NCI-H146 treated with DMSO at 0.1 percent for 48 hours (cell line): ENCODE measurements at regions not wholly inside any gene's neighbourhood (a gene's known extent, or its start where the extent isn't known, plus 50 kb on each side); places are given as distances from the start of the nearest gene placed in this dataset.

Experiments used
- DNase-seq: peaks from one replicate; lab custom pipeline; 2025; ENCODE audit not compliant: unreplicated experiment; lab: John Stamatoyannopoulos, UW

DNA sequence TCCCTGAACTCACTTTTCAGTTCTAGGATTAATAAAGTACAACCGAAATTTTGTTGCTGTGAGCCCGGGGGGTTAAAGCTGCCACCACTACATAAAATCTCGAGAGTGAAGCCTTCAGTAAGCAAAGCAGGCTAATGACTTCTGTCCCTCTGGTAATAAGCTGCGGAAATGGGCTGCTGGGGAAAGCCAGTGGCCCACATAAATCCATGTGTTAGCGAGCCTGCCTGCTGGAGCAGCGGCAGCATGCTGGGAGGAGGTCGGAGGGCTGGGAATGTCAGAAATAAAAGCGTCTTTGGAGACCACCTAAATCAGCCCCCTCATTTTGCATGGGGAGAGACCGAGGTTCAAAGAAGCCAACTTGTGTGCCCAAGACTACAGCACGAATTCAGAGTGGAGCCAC is 371.7 kb downstream of the TNS1 start:
- DNase-seq = no peak

- no peak for DNase-seq
Measured at GRCh38 chr2:217629347-217629746, 373.4 kb downstream of the TNS1 start.

DNA sequence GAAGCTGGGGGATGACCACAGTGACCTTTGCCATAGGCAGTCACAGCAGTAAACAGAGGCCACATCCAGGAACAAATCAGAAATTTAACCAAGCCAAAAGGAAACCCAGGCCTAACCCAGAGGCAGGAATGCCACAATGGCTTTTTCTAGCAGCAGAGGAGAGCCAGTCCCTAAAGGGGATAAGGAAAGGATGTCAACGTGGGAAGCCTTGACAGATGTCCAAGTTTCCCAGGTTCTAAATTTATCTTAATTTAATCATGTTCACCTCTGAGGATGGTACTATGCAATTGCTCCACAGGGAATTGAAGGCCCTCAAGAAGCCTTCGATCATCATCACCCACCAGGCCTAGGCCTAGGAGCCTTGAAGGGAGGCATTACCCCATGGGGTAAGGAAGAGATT is 374.7 kb downstream of the TNS1 start:
- DNase-seq = no peak

DNA sequence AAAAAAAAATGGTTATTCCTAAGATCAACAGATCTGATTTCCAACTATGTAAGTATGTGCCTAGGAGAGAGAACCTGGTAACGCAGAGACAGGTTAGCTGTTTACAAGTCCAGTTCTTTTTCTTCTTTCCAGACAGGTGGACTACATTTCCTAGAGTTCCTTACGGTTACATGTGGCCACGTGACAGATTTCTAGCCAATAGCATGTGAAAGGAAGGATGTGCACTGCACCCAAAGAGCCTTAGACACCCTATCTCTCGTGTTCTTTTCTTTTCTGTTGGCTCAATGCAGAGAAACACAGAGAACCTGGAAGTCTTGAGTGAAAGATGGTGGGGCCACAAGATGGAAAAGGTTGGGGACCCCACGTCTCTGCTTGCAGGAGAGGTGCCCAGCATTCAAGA is 375.9 kb downstream of the TNS1 start:
- no peak for DNase-seq

DNA sequence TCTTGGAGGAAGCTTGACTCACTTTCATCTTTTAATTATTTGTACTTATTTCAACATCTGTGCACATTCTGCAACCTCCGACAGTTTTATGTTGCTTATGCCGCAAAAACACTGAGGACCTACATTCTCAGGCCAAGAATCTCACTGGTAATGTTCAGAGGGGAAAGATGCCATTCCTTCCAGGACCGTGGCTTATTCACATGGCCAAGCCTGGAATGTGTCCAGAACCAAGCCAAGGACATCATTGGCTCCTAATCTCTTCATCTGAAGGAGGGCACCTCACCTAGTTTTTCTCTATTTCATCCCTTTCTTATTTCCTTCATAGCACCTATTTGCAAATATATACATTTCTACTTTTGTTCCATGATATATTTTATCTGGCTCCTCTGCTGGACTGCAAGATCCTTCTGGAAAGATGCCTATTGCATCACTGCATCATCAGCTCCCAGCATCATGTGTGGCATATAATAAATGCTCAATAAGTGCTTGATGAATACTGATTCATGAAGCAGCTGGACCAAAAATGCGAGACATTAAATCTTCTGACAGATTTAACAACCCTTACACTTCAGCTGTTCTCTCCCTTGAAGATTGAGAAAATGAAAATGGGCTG is 377.1 kb downstream of the TNS1 start:
- DNase-seq = no peak

GRCh38 chr2:217623281-217623912 is 379.4 kb downstream of the TNS1 start:
- no peak for DNase-seq

DNA sequence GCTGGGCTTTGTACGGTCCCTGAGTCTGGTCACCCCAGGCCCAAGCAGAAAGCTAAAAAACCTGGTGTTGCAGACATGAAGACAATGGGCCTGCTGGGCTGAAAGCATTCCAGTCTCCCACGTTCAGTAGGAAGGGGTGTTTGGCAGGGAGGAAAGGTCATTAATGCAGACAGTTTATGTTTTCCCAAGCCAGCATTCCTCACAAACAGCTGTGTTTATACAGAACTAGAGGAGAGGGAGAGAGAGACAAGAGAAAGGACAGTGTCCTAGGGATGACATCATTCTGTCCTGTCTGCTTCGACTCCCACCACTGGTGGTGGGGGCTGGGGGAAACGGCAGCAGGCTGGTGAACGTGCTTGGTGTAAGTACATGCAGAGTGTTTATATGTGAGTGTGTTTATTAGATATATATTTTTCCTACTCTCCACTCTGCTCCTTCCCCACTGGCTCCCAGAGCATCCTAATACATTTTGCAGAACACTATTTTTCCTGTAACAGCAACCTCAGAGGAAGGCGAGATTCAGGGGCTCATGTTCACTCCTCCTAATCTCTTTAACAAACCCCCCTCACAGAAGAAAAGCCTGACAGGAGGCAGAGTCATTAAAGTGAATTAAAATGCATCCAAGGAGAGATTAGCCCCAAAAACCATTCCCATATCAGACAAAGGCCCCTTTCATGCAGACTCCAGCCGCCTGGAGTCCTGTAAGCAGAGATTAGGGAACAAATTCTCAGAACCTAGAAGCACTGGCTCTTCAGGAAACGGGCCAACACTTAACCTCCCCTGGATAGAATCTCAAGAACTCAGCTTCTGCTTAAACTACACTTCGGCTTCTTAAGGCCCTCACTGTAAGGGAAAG is 380.4 kb downstream of the TNS1 start:
- peak; percentile 23 for DNase-seq

DNA sequence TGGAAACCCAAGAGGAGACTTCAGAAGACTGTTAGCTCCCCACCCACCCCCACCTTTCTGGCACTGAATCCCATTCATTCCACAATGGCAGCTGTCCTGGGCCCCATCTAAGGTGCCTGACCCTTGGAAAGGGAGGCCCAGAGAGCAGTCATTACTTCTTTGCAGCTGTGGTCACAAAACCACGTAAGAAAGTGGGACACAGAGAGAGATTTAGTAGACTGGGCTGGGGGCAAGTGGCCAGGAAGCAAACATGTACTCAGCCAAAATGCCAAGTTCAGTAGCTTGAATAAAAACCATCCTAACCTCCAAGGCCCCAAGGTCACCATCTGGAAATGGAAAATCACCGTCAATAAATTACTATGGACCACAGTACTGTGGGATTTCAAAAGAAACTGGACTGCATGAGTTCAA is 381.4 kb downstream of the TNS1 start:
- no peak for DNase-seq

DNA sequence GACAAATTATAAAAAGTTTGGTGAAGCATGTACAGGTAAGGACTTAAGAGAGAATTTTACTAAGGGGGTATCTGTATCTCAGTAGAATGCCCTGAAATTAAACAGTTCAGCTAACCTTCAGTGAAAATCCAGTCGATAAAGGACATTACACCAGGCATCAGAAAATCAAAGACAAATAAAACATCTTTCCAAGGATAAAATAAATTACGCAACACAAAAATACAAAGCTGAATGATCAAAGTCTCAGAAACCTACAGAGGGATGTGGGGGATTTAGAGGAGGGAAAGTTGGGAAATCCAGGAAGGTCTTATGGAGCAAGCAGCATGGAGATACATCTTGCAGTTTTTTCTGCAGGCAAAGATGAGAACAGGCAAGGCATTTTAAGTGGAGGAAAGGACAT is 384.1 kb downstream of the TNS1 start:
- DNase-seq = no peak

DNA sequence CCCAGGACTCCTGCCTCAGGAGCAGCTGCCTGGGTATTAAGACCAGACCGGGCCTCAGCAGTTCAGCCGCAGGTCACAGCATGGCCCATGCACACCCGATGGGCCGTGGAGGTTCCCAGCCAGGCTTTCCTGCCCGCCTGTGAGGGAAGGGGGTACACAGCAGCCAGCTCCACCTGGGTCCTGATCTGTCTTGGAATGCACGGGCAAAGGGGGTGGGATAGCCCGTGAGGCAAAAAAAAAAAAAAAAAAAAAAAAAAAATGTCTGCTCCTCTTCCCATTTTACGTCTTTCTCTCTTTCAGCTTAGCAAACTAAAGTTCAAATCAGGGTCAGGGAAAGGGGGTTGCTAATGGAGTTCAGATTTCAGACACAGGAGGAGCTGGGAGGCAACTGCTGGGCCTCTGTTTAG is 385.2 kb downstream of the TNS1 start:
- DNase-seq = no peak

DNA sequence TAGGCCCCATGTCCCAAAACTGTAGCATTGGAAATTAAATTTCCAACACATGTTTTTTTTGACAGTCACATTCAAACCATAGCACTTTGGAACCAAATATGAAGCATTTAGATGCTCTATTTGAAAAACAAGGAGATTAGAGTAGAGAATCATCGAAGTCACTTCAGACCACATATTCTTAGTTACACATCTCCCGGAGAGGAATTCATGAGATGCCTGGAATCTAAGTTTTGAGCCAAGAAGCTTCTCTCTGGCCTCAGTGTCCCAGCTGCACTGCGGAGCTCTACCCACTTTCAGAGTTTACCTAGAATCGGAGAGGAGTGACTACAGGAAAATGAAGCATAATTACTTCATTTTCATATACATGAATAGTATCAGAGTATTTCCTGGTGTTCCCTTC is 385.9 kb downstream of the TNS1 start:
- no peak for DNase-seq

- DNase-seq = no peak
Measured at GRCh38 chr2:217615171-217615570, 387.6 kb downstream of the TNS1 start.

- no peak for DNase-seq
Measured at GRCh38 chr2:217614498-217614897, 388.3 kb downstream of the TNS1 start.

- no peak for DNase-seq
Measured at GRCh38 chr2:217614096-217614495, 388.7 kb downstream of the TNS1 start.

- no peak for DNase-seq
Measured at GRCh38 chr2:217612920-217613319, 389.9 kb downstream of the TNS1 start.

DNA sequence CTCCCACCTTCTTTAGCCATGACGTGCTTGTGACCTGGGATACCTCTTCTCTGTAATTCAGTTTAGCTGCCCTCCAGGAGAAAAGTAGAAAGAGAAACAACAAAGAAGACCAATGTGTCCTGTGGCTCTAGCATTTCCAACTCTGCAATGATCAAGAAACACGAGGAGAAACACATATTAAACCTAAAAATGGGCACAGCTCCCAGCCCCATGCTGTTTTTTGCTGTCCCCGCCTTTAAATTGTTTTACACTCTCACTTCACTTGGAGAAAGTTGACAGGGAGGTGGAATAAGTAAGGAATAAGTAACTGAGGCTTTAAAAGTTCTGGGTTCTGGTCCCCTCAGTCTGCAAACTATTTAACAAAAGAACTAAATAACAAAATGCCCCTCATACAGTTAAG is 390.6 kb downstream of the TNS1 start:
- DNase-seq = no peak

DNA sequence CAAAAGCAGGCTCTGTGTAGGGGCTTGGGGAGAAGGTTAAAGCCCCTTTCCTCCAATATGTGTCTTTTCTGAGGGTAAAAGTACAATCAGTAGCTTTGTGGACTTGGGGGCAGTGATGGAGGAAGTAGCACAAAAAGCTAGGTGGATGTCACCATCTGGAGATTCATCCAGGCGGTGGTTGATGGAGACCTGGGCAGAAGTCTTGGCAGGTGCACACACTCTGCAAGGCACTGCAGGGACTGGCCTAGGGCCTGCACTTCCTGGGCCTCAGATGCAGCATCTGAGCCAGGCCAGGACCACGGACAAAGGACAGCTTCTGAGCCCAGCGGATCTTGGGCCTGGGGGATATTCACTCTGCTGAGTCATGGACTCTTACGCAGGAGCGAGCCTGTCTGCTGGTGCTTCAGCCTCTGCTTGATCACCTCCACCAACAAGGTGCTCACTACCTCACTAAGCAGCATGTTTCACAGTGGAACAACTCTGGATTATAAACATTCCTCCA is 391.1 kb downstream of the TNS1 start:
- DNase-seq = no peak

- no peak for DNase-seq
Measured at GRCh38 chr2:217611056-217611455, 391.7 kb downstream of the TNS1 start.

DNA sequence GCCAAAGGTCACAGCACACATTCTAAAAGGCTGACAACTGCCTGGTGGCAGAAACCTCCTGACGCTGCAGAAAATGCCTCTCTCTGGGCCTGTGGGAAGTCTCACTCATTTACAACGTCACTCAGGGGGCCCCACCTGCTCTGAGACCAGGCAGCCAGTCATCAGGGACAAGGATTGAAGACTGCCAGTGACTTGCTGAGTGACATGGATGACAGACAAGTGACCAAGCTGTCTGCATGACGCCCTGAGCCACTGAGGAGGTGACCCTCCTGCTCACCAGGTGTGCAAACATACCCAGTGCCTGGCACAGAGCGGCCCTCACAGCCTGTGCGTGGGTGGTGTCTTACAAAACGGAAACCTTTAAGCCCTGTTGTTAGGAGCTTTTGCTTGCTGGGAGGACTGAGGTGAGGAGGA is 392.4 kb downstream of the TNS1 start:
- DNase-seq = peak; percentile 72

GRCh38 chr2:217609952-217610351 is 392.8 kb downstream of the TNS1 start:
- peak; percentile 72 for DNase-seq

GRCh38 chr2:217606296-217606695 is 396.5 kb downstream of the TNS1 start:
- no peak for DNase-seq
